HepG2 (cell line): ENCODE measurements at regions not wholly inside any gene's neighbourhood (a gene's known extent, or its start where the extent isn't known, plus 50 kb on each side); places are given as distances from the start of the nearest gene placed in this dataset.

ENCODE experiments used
- ATF2 ChIP-seq: sonication (generic); formaldehyde crosslinking; IDR thresholded peaks from 2 replicates; pipeline ENCODE4 v1.4.0; 2020; ENCODE audit warnings: missing genetic modification reagents
- GRHL1 ChIP-seq: sonication (generic); formaldehyde crosslinking; conservative IDR thresholded peaks from 2 replicates; pipeline ENCODE4 v1.8.0; 2022; ENCODE audit warnings: missing genetic modification reagents
- POLR2A ChIP-seq, 2 experiments: IDR thresholded peaks; 2 replicates each; pipeline ENCODE4 v1.6.1; 2011; ENCODE audit warnings: low read depth in 2 of 2, low read length in 2 of 2, mild to moderate bottlenecking in 1 of 2, moderate library complexity in 1 of 2; ENCODE audit not compliant: insufficient read depth in 1 of 2
- SMC3 ChIP-seq: IDR thresholded peaks from 2 replicates; pipeline ENCODE4 v1.6.1; 2011; ENCODE audit warnings: low read length, improper control_type of control experiment
- TGIF2 ChIP-seq: IDR thresholded peaks from 2 replicates; pipeline ENCODE4 v1.6.1; 2016; ENCODE audit warnings: control low read depth, missing compliant biosample characterization

DNA sequence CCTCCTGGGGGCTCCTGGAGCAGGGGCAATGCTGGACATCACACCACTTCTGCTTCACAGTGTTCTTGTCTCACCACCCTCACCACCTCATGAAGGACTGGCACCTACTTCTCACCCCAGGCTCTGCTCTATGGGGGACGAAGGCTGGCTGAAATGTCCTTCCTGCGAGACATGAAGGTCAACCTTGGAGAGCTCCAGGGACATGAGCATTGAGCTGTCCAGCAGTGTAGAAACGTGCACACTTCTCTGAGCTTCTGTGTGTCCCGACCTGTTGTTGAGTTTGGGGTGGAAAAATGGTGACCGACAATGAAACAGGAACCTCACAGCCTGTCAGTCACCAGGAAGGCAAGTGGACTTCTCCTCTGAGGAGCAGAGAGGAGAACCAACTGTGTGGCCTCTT, 68.6 kb upstream of the ADAMTS16 start:
- TF ChIP-seq GRHL1 (no peak), ATF2 (CRISPR knock-in tag) (no peak), POLR2A (IDR thresholded peaks at IDR 0.05; ENCODE audit: insufficient read depth in 1 of 2, low read depth in 2 of 2, low read length in 2 of 2) (no peak), SMC3 (no peak), TGIF2 (CRISPR knock-in tag) (no peak)
